ENCODE measurements at regions not wholly inside any gene's neighbourhood (a gene's known extent, or its start where the extent isn't known, plus 50 kb on each side); places are given as distances from the start of the nearest gene placed in this dataset.

DNA sequence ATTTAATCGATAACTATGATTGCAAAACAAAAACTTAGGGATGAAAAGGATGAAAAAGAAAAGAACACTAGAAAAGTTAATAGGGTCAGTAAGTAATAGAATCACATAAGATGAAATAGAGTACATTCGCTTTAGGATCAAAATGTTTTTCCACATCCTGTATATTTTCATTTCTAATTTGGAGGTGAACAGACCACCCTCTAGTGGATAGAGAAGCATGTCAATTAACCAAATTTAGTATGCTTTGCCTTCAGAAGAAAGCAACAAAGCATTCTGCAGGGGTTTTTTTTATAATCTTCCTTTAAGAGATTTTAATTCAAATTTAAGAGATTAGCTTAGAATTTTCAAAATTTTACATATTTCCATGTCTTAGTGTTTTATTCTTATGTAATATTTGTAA, 611.0 kb upstream of the SGCG start:
- no peak for DNase-seq

DNA sequence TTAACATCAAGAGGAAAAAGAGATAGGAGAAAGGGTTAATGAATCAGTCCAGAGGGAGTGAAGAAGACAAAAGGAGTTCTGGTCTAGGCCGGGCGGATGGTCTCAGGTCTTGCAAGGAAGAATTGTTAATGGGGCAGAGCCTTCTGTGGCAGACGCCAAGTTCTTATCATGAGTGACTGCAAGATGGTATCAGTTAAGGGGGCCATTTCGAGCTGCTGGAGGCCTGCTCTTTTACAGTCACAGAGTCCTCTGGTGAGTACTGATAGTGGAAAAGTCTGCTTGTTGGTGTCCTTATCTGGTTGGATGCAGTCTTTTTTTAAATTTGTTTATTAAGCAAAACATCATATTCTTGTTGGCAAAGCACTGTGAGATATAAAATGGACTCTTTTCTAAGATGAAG, 590.9 kb upstream of the SGCG start:
- DNase-seq: no peak

DNA sequence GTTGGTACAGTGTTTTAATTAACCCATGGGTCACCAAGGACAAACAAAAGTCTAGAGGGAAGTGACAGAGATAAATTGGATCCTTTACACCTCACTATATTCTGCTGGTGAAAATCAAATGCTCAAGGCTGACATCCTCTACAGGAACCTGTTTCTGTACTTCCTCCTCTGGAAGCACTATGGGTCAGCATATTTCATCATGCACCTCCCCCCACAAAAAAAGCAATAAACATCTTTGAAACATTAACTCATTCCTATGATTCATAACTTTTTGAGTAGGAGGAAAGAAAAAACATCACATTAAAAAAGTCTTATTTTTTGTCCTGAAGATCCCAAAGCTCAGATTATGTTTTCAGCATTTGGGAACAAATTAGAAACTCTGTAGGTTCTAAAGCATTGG, 588.3 kb upstream of the SGCG start:
- no peak for DNase-seq

DNA sequence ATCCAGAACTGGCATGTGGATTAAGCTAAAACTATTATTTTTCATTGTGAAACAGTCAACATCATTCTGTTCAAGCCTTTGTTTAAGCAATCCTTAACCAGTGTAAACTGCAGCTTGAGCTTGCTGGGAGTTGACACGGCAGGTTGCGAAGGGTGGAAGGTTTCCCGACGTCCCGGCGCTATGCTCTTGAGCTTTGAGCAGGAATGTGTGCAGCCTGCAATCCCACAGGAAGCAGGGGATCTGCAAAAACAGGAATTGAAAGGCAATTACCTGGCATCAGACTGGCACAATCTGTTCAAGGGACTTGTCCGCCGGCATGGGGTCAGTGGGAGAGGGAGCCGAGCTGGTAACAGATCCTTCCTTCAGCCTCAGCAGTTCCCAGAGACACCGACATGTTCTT, 586.7 kb upstream of the SGCG start:
- DNase-seq: no peak

DNA sequence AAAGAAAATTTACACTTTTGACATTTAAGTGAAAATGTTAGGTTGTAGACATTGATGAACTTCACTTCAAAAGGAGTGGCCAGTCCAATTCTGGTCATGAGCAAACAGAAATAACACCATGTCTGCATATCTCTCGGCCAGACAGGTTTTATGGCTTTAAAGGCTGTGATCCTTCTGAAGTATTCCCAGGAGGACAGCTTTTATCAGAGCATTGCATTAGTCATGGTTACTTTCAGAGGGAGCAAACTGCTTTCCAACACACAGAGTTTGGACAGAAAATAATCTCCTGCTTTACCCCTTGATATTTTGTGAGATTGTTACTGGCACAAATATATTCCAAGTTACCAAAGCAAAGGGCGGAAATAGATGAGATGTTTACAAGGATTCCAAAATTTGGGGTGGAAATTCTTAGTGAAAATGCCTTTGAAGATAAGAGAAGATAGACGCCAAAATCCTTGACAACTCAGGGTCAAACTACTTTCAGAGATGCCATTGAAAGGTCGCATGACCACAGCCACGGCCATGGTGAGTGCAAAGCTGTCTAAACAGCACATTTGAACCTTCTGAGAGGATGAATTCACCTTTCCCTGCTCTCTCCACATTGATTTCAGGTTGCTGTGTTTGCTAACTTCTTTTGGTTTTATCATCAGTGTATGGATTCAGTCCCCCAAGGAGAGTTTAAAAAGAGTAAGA, 584.5 kb upstream of the SGCG start:
- no peak for DNase-seq

DNA sequence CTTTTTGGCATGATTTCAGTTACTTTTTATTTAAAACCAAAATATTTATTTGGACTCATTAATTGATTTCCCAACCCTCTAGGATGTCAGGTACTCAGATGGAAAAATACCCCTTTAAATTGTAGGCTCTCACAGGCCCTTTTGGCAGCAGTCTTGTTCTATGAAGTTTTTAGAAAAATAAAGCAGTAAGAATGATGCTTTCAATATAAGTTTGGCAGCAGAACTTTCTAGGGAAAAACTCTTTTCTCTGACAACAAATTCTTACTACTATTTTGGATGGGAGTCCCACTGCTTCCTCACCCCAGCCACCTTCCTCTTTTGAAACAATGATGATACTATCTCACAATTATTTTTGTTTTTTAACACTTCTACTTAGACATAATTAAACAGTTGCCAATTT, 581.6 kb upstream of the SGCG start:
- no peak for DNase-seq

DNA sequence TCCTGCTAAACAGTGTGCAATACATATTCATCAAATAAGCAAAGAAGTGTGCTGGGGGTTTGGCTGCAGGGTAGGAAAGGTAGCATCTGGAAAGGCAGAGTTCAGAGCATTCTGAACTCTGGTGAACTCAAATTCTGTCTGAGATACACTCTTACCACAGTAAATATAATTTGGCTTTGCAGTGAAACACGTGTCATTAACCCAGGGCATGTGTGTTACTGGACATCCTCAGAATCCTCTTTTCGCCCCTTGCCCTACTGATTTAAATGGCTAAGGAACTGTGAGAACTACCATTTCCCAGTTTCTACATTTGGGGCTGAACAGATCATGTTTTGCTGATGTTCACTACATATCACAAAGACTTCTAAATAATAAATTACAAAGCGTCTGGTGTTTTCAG, 562.8 kb upstream of the SGCG start:
- DNase-seq: no peak

DNA sequence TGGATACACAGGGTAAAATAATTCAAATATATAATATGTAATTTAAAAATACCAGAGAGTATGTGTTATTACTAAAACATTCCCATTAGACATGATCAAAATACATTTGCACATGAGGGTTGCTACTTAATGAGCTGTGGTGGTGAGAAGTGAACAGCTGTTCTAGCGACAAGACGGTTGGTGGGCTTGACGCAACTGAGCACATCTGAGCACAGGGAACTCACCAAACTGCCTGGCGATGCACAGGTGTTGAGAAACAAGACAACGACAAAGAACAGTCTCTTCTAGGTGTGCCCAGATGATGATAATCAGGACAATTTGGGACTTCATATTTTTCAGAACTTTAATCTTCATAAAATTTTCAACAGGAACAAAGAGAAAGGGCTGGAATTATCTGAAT, 555.1 kb upstream of the SGCG start:
- DNase-seq: no peak

DNA sequence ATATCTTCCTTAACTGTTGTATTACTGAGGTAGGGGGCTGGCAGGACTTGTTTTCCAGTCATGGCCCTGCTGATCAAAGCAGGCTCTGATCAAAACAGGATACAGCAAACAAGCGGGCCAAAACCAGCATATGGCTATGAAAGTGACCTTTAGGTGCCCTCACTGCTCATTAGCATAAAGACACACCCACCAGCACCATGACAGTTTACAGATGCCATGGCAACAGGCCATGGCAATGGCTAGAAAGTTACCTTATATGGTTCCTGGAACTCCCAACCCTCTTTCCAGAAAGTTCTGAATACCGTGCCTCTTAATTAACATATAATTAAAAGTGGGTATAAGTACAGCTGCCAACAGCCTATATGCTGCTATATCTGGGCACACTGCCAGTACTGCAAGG, 551.4 kb upstream of the SGCG start:
- DNase-seq: no peak

DNA sequence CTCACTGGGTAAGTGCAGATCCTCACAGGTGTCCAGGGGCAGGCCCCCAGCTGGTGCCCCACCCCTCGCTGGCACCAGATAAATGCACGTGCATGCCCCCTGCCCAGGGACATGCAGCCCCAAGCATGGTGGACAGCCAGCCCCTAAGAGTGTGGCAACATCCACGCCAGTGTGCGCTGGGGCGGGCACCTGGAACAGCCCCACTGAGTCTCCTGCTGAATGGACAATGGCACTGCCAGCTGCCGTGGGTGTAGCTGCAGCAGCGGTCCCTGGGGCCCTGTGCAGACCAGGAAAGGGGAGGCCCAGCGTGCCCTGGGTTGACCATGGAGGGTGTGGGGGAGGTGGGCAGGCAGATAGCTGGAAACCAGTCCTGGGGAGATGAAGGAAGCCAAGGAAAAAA, 538.7 kb upstream of the SGCG start:
- DNase-seq: no peak

DNA sequence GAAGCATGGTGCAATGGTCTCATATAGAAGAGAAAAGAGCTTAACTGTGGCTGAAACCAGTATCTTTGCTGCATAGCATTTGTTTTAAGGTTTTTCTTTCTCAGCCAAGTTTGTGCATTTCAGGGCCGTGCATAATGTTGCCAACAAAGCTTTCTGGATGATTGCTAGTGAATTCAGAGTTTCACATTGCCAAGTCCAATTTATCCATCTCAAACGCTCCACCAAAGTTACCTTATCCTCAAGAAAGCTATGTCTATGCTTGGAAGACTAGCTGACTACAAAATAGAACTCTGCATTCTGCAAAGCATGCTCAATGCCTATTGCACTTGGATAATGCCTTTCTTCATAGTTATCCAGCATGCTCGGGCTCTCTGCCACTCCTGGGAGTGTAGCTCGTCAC, 535.8 kb upstream of the SGCG start:
- DNase-seq: no peak

DNA sequence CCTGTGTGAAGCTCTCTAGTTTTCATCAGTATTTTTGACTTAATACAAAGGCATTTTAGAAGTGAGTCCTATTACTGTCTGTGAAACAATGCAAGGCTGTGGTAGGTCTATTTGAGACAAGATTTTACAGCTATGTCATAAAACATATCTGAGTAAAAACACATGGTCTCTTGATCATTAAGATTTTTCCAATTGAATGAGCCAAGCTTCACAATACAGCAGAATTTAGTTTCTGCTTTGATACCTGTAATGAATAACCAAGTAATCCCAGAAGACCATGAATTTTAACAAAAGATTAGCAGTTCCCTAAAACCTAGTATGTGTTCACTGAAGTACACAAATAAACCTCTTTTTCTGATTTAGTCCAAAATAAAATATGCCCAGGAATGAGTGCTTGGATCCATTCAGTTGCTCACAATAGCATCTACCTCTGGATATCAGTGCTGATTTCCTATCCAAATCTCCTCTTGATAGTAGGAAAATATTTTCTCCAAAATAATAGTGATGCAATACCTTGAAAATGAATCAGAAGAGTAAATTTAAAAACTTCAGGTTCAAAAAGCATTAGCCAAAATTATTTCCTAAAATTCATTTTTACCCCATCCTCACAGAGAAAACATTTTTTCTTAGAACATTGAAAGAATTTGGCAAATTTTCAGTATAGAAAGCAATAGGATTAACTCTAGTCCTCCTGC, 533.5 kb upstream of the SGCG start:
- DNase-seq: no peak

DNA sequence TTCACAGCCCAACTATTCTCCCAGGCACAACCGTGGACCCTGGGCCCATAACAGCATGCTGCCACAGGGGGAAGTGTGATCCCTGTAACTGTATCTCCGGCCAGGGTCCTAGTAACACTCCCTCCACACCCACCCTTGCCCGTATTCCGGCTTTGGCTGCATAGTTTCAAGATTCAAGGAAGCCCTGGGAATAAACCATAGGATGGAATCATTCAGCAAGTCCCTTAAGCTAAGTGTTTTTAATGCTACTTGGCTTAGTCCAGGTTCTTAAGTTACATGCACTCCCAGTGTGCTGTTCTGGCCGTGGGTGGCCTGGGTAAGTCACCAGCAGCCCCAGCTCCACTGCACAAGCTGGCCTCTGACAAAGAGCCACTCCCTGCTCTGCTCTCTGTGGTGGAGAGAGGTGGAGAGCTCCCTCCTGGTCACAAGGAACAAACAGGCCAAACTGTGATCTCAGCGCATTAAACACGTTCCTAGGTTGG, 532.4 kb upstream of the SGCG start:
- no peak for DNase-seq

DNA sequence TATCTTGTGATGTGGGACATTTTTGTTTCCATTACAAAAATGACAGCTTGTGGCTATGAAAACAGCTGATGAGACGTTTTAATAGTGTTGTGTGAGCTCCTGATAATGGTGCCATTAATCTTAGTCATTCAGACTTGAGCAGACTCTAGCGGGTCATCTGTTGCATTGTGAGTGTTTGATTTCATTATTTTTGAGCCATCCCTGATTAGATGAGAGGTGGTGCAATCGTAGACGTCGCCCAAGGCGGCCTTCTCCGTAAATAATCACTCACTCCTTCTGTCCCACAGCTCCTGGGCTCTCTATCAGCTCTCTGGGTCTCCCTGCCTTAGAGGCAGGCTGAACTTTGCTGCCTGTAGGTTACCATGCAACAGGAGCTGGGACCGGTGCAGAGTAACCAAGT, 528.0 kb upstream of the SGCG start:
- DNase-seq: no peak

DNA sequence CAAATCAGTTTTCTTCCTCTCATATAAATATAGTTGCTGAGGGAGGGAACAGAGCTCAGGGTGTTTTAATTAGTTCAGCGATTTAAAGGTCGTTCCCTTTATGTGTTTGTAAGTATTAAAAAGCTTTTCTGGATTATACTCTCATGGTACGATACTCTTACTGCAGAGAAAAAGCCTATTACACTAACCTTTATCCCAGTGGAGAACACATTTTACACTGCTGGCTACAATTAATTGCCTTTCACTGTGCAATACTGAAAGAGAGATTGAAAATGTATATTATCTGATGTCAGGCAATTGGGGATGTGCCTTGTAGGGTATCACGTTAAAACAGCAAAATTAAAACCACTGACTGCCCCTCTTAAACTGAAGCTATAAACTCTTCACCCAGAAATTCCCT, 526.9 kb upstream of the SGCG start:
- DNase-seq: no peak

DNA sequence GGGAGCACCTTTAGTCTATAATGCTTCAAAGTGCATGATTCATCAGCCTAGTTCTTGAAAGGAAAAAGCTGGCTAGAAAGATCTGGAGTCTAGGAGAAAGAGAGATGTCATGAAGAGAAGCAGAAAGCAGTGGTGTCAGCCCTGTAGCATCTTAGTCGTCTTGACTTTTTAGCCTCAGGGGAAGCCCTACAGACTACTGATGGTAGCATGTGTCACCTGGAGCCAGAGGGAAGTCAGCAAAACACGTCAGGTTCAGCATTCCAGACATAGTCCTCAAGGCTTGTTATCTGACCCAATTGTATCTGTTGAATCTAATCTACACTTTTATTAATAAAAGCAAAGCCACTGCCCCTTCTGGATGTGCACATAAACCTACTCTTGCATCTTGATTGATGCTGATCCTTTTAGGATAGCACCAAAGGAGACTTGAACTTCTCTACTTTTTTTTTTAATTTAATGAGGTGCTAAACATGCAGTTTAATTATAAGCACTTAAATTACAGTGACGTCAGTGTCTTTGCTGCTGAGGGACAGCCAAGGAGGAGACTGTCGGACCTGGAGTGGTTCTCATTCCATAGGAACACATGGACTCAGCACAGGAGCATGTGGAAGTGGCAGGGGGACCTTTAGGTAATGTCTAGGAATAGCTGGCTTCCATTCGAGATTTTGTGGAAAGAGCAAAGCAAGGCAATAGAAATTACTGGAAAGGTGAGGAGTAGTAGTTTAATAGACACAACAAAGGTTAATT, 525.5 kb upstream of the SGCG start:
- no peak for DNase-seq

DNA sequence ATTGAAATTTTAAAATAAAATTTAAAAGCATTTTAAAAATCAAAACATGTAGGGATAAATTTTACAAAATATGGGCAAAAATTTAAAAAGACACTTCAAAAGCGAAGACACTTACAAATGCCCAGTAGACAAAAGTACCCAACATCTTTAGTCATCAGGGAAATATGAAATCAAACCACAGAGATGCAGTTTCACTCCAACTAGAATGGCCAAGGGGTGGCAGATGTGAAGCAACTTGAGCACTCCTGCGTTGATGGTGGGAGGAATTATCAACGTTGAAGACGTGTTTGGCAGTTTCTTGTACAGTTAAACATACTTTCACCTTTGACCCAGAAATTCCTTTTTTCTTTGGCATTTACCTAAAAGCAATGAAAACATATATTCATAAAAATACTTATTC, 518.0 kb upstream of the SGCG start:
- no peak for DNase-seq

DNA sequence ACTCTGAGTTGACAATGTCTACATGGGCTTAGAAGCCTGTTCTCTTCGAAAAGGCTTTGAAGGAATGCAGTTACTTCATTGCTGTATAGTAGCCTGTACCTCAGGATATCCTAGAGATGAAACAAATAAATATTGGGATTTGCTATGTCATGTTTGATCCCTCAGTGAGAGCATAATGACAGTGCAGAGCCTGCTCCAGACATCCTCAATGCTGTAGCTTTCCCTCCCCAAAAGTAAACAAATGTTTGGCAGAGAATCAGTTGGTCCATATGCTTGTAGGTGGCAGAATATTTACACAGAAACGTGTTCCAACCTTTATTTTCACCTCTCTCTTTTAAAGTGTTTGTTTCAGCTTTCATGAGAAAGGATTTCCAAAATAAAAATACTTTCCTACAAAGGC, 515.3 kb upstream of the SGCG start:
- no peak for DNase-seq

DNA sequence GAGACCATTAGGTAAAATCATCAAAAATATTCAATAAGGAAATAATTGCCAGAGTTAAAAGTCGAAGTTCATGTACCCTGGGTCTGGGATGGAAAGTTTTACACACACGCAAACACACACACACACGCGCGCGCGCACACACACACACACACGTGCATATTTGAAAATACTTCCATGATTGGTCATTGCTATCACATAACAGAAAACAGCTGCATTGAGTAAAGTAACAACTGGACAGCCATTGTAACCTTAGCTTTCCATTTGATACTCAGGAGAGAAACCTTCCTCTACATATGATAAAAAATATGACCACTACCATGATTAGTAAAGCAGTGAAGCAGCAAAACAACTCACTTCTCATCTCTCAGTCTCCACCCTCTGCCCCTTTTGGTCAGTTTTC, 490.0 kb upstream of the SGCG start:
- no peak for DNase-seq

DNA sequence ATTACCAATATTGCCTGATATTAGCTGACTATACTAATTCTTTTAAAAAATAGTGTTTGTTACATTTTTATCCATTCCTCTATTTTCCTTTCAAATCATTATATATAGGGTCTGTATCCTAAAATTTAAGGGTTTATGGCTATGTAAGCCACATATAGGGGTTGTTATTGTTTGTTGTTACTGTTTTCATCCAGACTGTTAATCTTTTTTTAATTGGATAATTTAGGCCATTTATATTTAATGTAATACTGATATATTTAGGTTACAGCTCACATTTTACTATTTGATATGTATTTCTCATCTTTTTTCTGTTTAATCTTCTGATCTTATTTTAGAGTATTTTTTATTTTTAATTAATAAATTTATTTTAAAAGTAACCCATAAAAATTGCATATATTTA, 487.1 kb upstream of the SGCG start:
- no peak for DNase-seq

DNA sequence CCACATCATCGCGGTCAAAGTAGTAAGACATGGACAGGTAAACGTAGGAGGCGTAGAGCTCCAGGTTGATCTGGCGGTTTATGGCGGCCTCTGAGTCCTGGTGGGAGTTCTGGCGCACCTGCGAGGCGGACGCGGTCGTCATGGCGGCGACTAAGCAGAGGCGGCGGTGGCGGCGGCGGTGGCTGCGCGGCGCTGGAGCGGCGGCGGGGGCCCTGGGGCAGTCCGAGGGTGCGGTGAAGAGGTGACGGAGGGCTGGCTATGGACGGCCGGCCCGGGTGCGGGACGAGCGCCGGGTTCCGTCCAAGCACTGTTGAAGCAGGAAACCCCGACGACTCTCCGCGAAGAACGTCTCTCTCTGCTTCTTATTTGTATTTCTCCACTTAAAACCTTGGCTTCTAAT, 484.3 kb upstream of the SGCG start:
- no peak for DNase-seq

DNA sequence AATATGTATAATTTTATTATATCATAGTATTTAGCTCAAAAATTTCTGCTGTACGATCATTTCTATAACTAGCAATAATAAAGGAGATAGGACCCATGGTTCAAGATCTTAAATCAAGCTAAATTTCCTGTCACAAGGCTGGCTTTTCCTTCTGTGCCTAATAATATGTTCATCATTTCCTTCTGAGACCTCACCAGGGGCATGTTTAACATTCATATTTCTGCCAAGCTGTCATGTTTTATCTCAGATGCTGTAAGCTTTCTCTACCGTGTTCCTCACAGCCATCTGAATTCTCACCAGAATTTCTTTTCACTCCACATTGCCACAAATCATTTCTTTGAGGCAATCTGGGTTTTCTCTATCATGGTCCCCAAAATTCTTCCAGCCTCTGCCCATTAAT, 482.3 kb upstream of the SGCG start:
- DNase-seq: no peak

DNA sequence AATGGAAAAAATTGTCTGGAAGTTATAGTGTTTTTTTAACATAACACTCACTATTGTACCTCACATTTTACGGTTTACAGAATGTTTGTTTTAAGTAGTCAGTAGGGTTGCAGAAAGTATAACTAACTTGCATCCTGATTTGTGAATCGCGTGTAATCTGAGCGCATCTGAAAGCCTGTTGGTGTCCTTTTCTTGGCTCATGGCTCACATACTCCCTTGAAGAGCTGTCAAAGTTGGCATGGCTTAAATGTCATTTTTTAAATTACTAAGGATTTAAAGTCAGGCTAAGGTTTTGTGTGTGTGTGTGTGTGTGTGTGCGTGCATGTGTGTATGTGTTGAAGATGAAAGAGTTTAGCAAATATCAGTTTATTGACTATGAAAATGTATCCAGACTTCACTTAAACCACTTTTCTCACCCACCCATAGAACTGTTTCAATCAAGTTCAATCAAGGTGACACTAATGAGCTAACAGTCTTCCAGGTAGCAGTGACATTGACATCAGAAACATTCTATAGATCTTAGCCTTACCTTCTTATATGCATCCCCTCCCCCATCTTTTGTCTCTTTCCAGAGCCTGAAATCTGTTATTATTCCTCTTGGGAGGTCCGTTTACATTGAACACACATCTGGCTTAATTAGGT, 480.4 kb upstream of the SGCG start:
- DNase-seq: no peak
